Trophoblast cell (in vitro differentiated cells and primary cell): ENCODE measurements at regions not wholly inside any gene's neighbourhood (a gene's known extent, or its start where the extent isn't known, plus 50 kb on each side); places are given as distances from the start of the nearest gene placed in this dataset.

Source experiments
- DNase-seq, 2 donors: peaks; one replicate each; pipeline ENCODE4 v3.0.0-alpha.2; 2016
- H2AFZ ChIP-seq: 2 replicates; pipeline ENCODE4 v1.6.1; 2013; ENCODE audit warnings: low read length, moderate library complexity, mild to moderate bottlenecking; ENCODE audit not compliant: insufficient read depth, poor library complexity
- H2AK5ac ChIP-seq: 2 replicates; pipeline ENCODE4 v1.6.1; 2013; ENCODE audit warnings: mild to moderate bottlenecking, low read length
- H2BK120ac ChIP-seq: 2 replicates; pipeline ENCODE4 v1.6.1; 2013; ENCODE audit warnings: low read length, mild to moderate bottlenecking, moderate library complexity; ENCODE audit not compliant: insufficient read depth, poor library complexity
- H2BK12ac ChIP-seq: 2 replicates; pipeline ENCODE4 v1.6.1; 2013; ENCODE audit warnings: mild to moderate bottlenecking, low read length, moderate library complexity
- H2BK5ac ChIP-seq: 2 replicates; pipeline ENCODE4 v1.6.1; 2013; ENCODE audit warnings: low read length, low read depth, moderate library complexity, mild to moderate bottlenecking; ENCODE audit not compliant: poor library complexity
- H3K14ac ChIP-seq: 2 replicates; pipeline ENCODE4 v1.6.1; 2013; ENCODE audit warnings: mild to moderate bottlenecking, low read length
- H3K18ac ChIP-seq: 2 replicates; pipeline ENCODE4 v1.6.1; 2013; ENCODE audit warnings: mild to moderate bottlenecking, low read length
- H3K23ac ChIP-seq: 2 replicates; pipeline ENCODE4 v1.6.1; 2013; ENCODE audit warnings: low read length
- H3K27ac ChIP-seq: 2 replicates; pipeline ENCODE4 v1.5.1; 2013; ENCODE audit warnings: low read depth, mild to moderate bottlenecking, inconsistent platforms, low read length, moderate library complexity
- H3K27me3 ChIP-seq: 2 replicates; pipeline ENCODE4 v1.6.1; 2013; ENCODE audit warnings: inconsistent platforms, mild to moderate bottlenecking, low read length, moderate library complexity; ENCODE audit not compliant: insufficient read depth
- H3K36me3 ChIP-seq, 2 experiments: 1 replicate in 1 of 2; 2 replicates in 1 of 2; pipeline ENCODE4 v1.6.1; 2013; ENCODE audit warnings: low read length in 2 of 2, mild to moderate bottlenecking in 2 of 2, moderate library complexity in 1 of 2; ENCODE audit not compliant: insufficient read depth in 2 of 2, control insufficient read depth in 1 of 2
- H3K4ac ChIP-seq: 2 replicates; pipeline ENCODE4 v1.6.1; 2013; ENCODE audit warnings: low read depth, mild to moderate bottlenecking, low read length, moderate library complexity
- H3K4me1 ChIP-seq, 2 experiments: 1 replicate in 1 of 2; 2 replicates in 1 of 2; pipeline ENCODE4 v1.6.1; 2013; ENCODE audit warnings: low read length in 2 of 2, mild to moderate bottlenecking in 2 of 2, moderate library complexity in 1 of 2; ENCODE audit not compliant: insufficient read depth in 2 of 2, control insufficient read depth in 1 of 2
- H3K4me2 ChIP-seq: 2 replicates; pipeline ENCODE4 v1.6.1; 2013; ENCODE audit warnings: inconsistent platforms, mild to moderate bottlenecking, low read length, moderate library complexity
- H3K4me3 ChIP-seq: 2 replicates; pipeline ENCODE4 v1.5.1; 2013; ENCODE audit warnings: mild to moderate bottlenecking, low read depth, low read length, inconsistent platforms
- H3K79me1 ChIP-seq: one replicate; pipeline ENCODE4 v1.6.1; 2013; ENCODE audit warnings: low read length
- H3K79me2 ChIP-seq: 2 replicates; pipeline ENCODE4 v1.6.1; 2013; ENCODE audit warnings: low read length, mild to moderate bottlenecking; ENCODE audit not compliant: control insufficient read depth, insufficient read depth, poor library complexity
- H3K9ac ChIP-seq: 2 replicates; pipeline ENCODE4 v1.6.1; 2013; ENCODE audit warnings: mild to moderate bottlenecking, low read length
- H3K9me3 ChIP-seq: 2 replicates; pipeline ENCODE4 v1.6.1; 2013; ENCODE audit warnings: low read depth, mild to moderate bottlenecking, control low read depth, inconsistent platforms, low read length; ENCODE audit not compliant: insufficient read depth
- H4K12ac ChIP-seq: 2 replicates; pipeline ENCODE4 v1.6.1; 2013; ENCODE audit warnings: low read depth, mild to moderate bottlenecking, low read length, moderate library complexity
- H4K8ac ChIP-seq: 2 replicates; pipeline ENCODE4 v1.6.1; 2013; ENCODE audit warnings: low read depth, mild to moderate bottlenecking, low read length, moderate library complexity
- H4K91ac ChIP-seq: one replicate; pipeline ENCODE4 v1.6.1; 2013; ENCODE audit warnings: low read depth, mild to moderate bottlenecking, low read length, moderate library complexity
- WGBS: extraction: QIAGEN DNeasy Blood & Tissue Kit; methylation state at CpG from one replicate; pipeline ENCODE4 v1.1.7; 2013; ENCODE audit warnings: missing lambda C conversion rate; ENCODE audit not compliant: insufficient read length, insufficient coverage; ENCODE audit errors: extremely low coverage; 5-methylcytosine and 5-hydroxymethylcytosine counted together

- Histone ChIP-seq H3K4me1 (no peaks in the 10 kb centered on the region), H3K9ac (no peak overlapping the region)
Observed at GRCh38 chr13:99834246-99834645, 137.3 kb downstream of the ZIC5 start.

GRCh38 chr13:99832347-99832746 is 139.2 kb downstream of the ZIC5 start:
- Histone ChIP-seq H3K9me3 (no peaks in the 10 kb centered on the region), H2BK12ac (no peak overlapping the region), H3K18ac (no peak overlapping the region), H3K23ac (no peak overlapping the region), H2BK5ac (no peak overlapping the region), H3K4me1 (no peaks in the 10 kb centered on the region), H3K79me1 (no peaks in the 10 kb centered on the region), H3K27me3 (no peaks in the 10 kb centered on the region), H3K4me2 (no peak overlapping the region), H3K36me3 (no peaks in the 10 kb centered on the region), H3K9ac (no peak overlapping the region), H2AK5ac (no peak overlapping the region), H4K91ac (no peak overlapping the region), H4K8ac (no peak overlapping the region), H3K4me3 (no peak overlapping the region), H3K27ac (no peak overlapping the region), H3K79me2 (no peaks in the 10 kb centered on the region), H2AFZ (no peak overlapping the region), H2BK120ac (no peak overlapping the region), H3K4ac (no peak overlapping the region), H3K14ac (no peak overlapping the region), H4K12ac (no peak overlapping the region)
- DNase-seq = no peak
- no CpG with 5 or more reads among the region's 1 CpG for WGBS

More at GRCh38 chr13:99834246-99834645, 137.3 kb downstream of the ZIC5 start:
- Histone ChIP-seq H3K36me3 (no peaks in the 10 kb centered on the region), H4K8ac (no peak overlapping the region), H3K79me1 (no peaks in the 10 kb centered on the region), H3K4me3 (no peak overlapping the region), H2AK5ac (no peak overlapping the region), H2BK12ac (no peak overlapping the region), H2BK120ac (no peak overlapping the region), H3K27ac (no peak overlapping the region), H3K79me2 (no peaks in the 10 kb centered on the region), H3K18ac (no peak overlapping the region), H4K91ac (no peak overlapping the region), H3K9me3 (no peaks in the 10 kb centered on the region), H3K27me3 (no peaks in the 10 kb centered on the region), H3K14ac (no peak overlapping the region), H3K4ac (no peak overlapping the region), H2AFZ (no peak overlapping the region), H4K12ac (no peak overlapping the region), H3K23ac (no peak overlapping the region), H2BK5ac (no peak overlapping the region), H3K4me2 (no peak overlapping the region)
- no CpG with 5 or more reads among the region's 3 CpGs for WGBS
- DNase-seq = no peak

GRCh38 chr13:99830931-99831330 is 140.6 kb downstream of the ZIC5 start:
- Histone ChIP-seq H2BK12ac (no peak overlapping the region), H3K9me3 (no peaks in the 10 kb centered on the region), H3K23ac (no peak overlapping the region), H3K27me3 (no peaks in the 10 kb centered on the region), H3K18ac (no peak overlapping the region), H3K36me3 (no peaks in the 10 kb centered on the region), H2BK120ac (no peak overlapping the region), H3K4me3 (no peak overlapping the region), H3K79me1 (no peaks in the 10 kb centered on the region), H3K4me1 (no peaks in the 10 kb centered on the region), H4K91ac (no peak overlapping the region), H3K4ac (no peak overlapping the region), H3K27ac (no peak overlapping the region), H2BK5ac (no peak overlapping the region), H3K14ac (no peak overlapping the region), H2AK5ac (no peak overlapping the region), H3K4me2 (no peak overlapping the region), H3K9ac (no peak overlapping the region), H2AFZ (no peak overlapping the region), H3K79me2 (no peaks in the 10 kb centered on the region), H4K12ac (no peak overlapping the region), H4K8ac (no peak overlapping the region)
- no peak for DNase-seq
- no CpG with 5 or more reads among the region's 3 CpGs for WGBS

GRCh38 chr13:99829593-99830239 is 141.9 kb downstream of the ZIC5 start:
- H3K9me3 ChIP-seq = no peaks in the 10 kb centered on the region
- no peak overlapping the region for H2BK12ac ChIP-seq
- no peak overlapping the region for H4K12ac ChIP-seq
- no CpG with 5 or more reads among the region's 12 CpGs for WGBS
- H3K18ac ChIP-seq = no peak overlapping the region
- no peak overlapping the region for H3K4me2 ChIP-seq
- H3K4ac ChIP-seq = no peak overlapping the region
- H2BK120ac ChIP-seq = no peak overlapping the region
- no peak overlapping the region for H3K14ac ChIP-seq
- H2BK5ac ChIP-seq = no peak overlapping the region
- H3K4me3 ChIP-seq = no peak overlapping the region
- no peak overlapping the region for H2AFZ ChIP-seq
- H3K79me1 ChIP-seq = no peaks in the 10 kb centered on the region
- H3K79me2 ChIP-seq = no peaks in the 10 kb centered on the region
- H3K27me3 ChIP-seq = no peaks in the 10 kb centered on the region
- H3K27ac ChIP-seq = no peak overlapping the region
- no peak overlapping the region for H3K9ac ChIP-seq
- H4K8ac ChIP-seq = no peak overlapping the region
- no peaks in the 10 kb centered on the region for H3K36me3 ChIP-seq
- no peaks in the 10 kb centered on the region for H3K4me1 ChIP-seq
- H3K23ac ChIP-seq = no peak overlapping the region
- no peak overlapping the region for H4K91ac ChIP-seq
- H2AK5ac ChIP-seq = no peak overlapping the region
- DNase-seq = no peak
